Epithelial cell of proximal tubule (primary cell): ENCODE measurements at regions not wholly inside any gene's neighbourhood (a gene's known extent, or its start where the extent isn't known, plus 50 kb on each side); places are given as distances from the start of the nearest gene placed in this dataset.

Experiments
- DNase-seq: peaks from one replicate; pipeline ENCODE4 v3.0.0-alpha.2; 2011; ENCODE audit warnings: low read depth
- H3K4me3 ChIP-seq: 2 replicates; pipeline ENCODE4 v1.5.1; 2011; ENCODE audit warnings: low read depth, mild to moderate bottlenecking, low read length
- CTCF ChIP-seq: conservative IDR thresholded peaks from 2 replicates; pipeline ENCODE4 v1.5.1; 2012; ENCODE audit warnings: low read depth, mild to moderate bottlenecking, low read length

GRCh38 chr2:239476757-239477585 is 76.2 kb upstream of the HDAC4 start:
- H3K4me3 ChIP-seq: no peak overlapping the region
- TF ChIP-seq CTCF: no peak
- DNase-seq: no peak

- TF ChIP-seq CTCF: no peak
- no peak overlapping the region for H3K4me3 ChIP-seq
- DNase-seq: no peak
These were observed 75.4 kb upstream of the HDAC4 start for GRCh38 chr2:239476029-239476756.

- DNase-seq: no peak
- no peak overlapping the region for H3K4me3 ChIP-seq
- no peak for TF ChIP-seq CTCF
These were observed 74.6 kb upstream of the HDAC4 start for GRCh38 chr2:239475161-239476028.

GRCh38 chr2:239473211-239473805 is 72.5 kb upstream of the HDAC4 start:
- no peak for DNase-seq
- H3K4me3 ChIP-seq: no peak overlapping the region
- no peak for TF ChIP-seq CTCF

GRCh38 chr2:239472235-239472775 is 71.5 kb upstream of the HDAC4 start:
- no peak overlapping the region for H3K4me3 ChIP-seq
- TF ChIP-seq CTCF: no peak
- DNase-seq: no peak
